K562 (cell line): ENCODE measurements at regions not wholly inside any gene's neighbourhood (a gene's known extent, or its start where the extent isn't known, plus 50 kb on each side); places are given as distances from the start of the nearest gene placed in this dataset.

Experiments
- ATAC-seq: fragments of 200-7000 bp; cut with Tn5 transposase; 3 replicates; pipeline ENCODE4 v1.9.1; 2020; ENCODE audit warnings: moderate library complexity
- BruUV-seq: library from RNA; stranded (reverse); fragments of 400-500 nt; replicated peaks from 2 replicates; lab custom pipeline; 2021; lab: Mats Ljungman, UMichigan
- CTCF ChIA-PET: fragments of 300-600 bp; formaldehyde crosslinking; extraction: SDS; loops from one replicate; lab custom pipeline; 2021; ENCODE audit warnings: low intra/inter-chr PET ratio; lab: Yijun Ruan, JAX
- POLR2A ChIA-PET: fragments of 300-600, 350-650 bp; sonication (Branson Sonifier 250); formaldehyde crosslinking; extraction: SDS; loops from one replicate; lab custom pipeline; 2021; ENCODE audit warnings: antibody characterized with exemption, inconsistent platforms; lab: Yijun Ruan, JAX
- DNase-seq, 4 experiments: peaks; one replicate each; pipeline versions ENCODE4 v3.0.0 to v3.0.0-alpha.2; 2011 to 2018; ENCODE audit warnings: low spot score in 3 of 4, mixed read lengths in 3 of 4; ENCODE audit errors: extremely low read depth in 1 of 4
- FAIRE-seq: peaks from 2 replicates; lab custom pipeline; 2011; peaks lifted over from hg19 to GRCh38; lab: Jason Lieb, UNC
- H2AFZ ChIP-seq: 2 replicates; pipeline ENCODE4 v1.6.0; 2011; ENCODE audit warnings: low read depth, low read length, control low read depth, inconsistent platforms
- H3K27ac ChIP-seq: fragments of 200-600 bp; 3 replicates; pipeline ENCODE4 v1.8.0; 2011; ENCODE audit warnings: low read depth, mild to moderate bottlenecking, control low read depth, inconsistent platforms, low read length, moderate library complexity, mixed read lengths; ENCODE audit errors: extremely low read depth
- H3K27me3 ChIP-seq, 2 experiments: fragments of 300-600 bp in 1 of 2; 2 replicates in 1 of 2; 3 replicates in 1 of 2; pipeline versions ENCODE4 v1.6.0 to v1.8.0; 2011; ENCODE audit warnings: inconsistent platforms in 2 of 2, low read length in 2 of 2, mild to moderate bottlenecking in 1 of 2, mixed read lengths in 1 of 2, moderate library complexity in 1 of 2; ENCODE audit not compliant: control insufficient read depth in 2 of 2, insufficient read depth in 2 of 2
- H3K36me3 ChIP-seq: fragments of 300-600 bp; 3 replicates; pipeline ENCODE4 v1.8.0; 2011; ENCODE audit warnings: mild to moderate bottlenecking, low read length, inconsistent platforms; ENCODE audit not compliant: control insufficient read depth, insufficient read depth
- H3K4me1 ChIP-seq, 2 experiments: fragments of 200-600 bp in 1 of 2; replicated peaks in 1 of 2; 2 replicates in 1 of 2; 3 replicates in 1 of 2; pipeline versions ENCODE4 v1.5.1 to v1.8.0; 2011; ENCODE audit warnings: inconsistent platforms in 2 of 2, low read length in 2 of 2, mild to moderate bottlenecking in 1 of 2, mixed read lengths in 1 of 2, moderate library complexity in 1 of 2; ENCODE audit not compliant: control insufficient read depth in 2 of 2, insufficient read depth in 2 of 2
- H3K4me2 ChIP-seq: 2 replicates; pipeline ENCODE4 v1.6.1; 2011; ENCODE audit warnings: low read length, control low read depth, inconsistent platforms, mixed read lengths; ENCODE audit not compliant: insufficient read depth
- H3K4me3 ChIP-seq: fragments of 200-600 bp; sonication (generic), shearing (Covaris generic); 2 replicates; pipeline ENCODE4 v1.5.1; 2016; ENCODE audit warnings: control low read depth, inconsistent platforms
- H3K79me2 ChIP-seq: fragments of 200-600 bp; 3 replicates; pipeline ENCODE4 v1.8.0; 2011; ENCODE audit warnings: low read length, inconsistent platforms; ENCODE audit not compliant: control insufficient read depth, insufficient read depth
- H3K9ac ChIP-seq, 2 experiments: 2 replicates each; pipeline versions ENCODE4 v1.6.0 to v1.6.1; 2011; ENCODE audit warnings: low read depth in 2 of 2, low read length in 2 of 2, control low read depth in 1 of 2, inconsistent platforms in 1 of 2, mild to moderate bottlenecking in 1 of 2, mixed read lengths in 1 of 2; ENCODE audit not compliant: insufficient read depth in 1 of 2
- H3K9me1 ChIP-seq: one replicate; pipeline ENCODE4 v1.6.0; 2011; ENCODE audit warnings: inconsistent platforms, mild to moderate bottlenecking, low read length, moderate library complexity; ENCODE audit not compliant: control insufficient read depth, insufficient read depth
- H3K9me3 ChIP-seq: replicated peaks from 2 replicates; pipeline ENCODE4 v1.5.1; 2011; ENCODE audit warnings: low read depth, low read length, inconsistent platforms; ENCODE audit not compliant: control insufficient read depth, insufficient read depth
- H4K20me1 ChIP-seq: replicated peaks from 2 replicates; pipeline ENCODE4 v1.6.1; 2011; ENCODE audit warnings: low read length, inconsistent platforms, mixed read lengths; ENCODE audit not compliant: control insufficient read depth, insufficient read depth
- BCOR ChIP-seq: fragments of 450-650 bp; IDR thresholded peaks from 2 replicates; pipeline ENCODE4 v1.6.1; 2016
- MITF ChIP-seq: IDR thresholded peaks from 2 replicates; pipeline ENCODE4 v1.6.1; 2014; ENCODE audit warnings: antibody characterized with exemption
- POLR2A ChIP-seq: fragments of 450-650 bp; conservative IDR thresholded peaks from 2 replicates; pipeline ENCODE4 v1.6.1; 2016
- ZKSCAN8 ChIP-seq: fragments of 200-800 bp; sonication (Bioruptor generic); IDR thresholded peaks from 2 replicates; pipeline ENCODE4 v1.6.1; 2016; ENCODE audit warnings: missing genetic modification characterization, missing compliant biosample characterization
- ZNF146 ChIP-seq: IDR thresholded peaks from one replicate; pipeline ENCODE4 v1.6.1; 2018; ENCODE audit warnings: missing compliant biosample characterization; ENCODE audit not compliant: unreplicated experiment
- ZNF512 ChIP-seq: IDR thresholded peaks from 2 replicates; pipeline ENCODE4 v1.6.1; 2016; ENCODE audit warnings: missing genetic modification characterization, missing compliant biosample characterization
- in situ Hi-C: fragments of 300-500 bp; cut with MboI; formaldehyde crosslinking; loops from 4 replicates; pipeline ENCODE4 v1.15.0; 2018; ENCODE audit warnings: inconsistent platforms, mixed read lengths
- intact Hi-C: fragments of 100-400 bp; cut with micrococcal nuclease; formaldehyde crosslinking; loops from 2 replicates; pipeline ENCODE4 v1.14.2; 2022

GRCh38 chrX:531611-531936, 99.0 kb upstream of the SHOX start (continued):
- TF ChIP-seq ZNF146 (CRISPR knock-in tag) (no peak), ZKSCAN8 (CRISPR knock-in tag) (no peak), POLR2A (no peak), MITF (no peak)

GRCh38 chrX:534804-535203, 95.8 kb upstream of the SHOX start:
- H3K4me2 ChIP-seq = no peak overlapping the region
- BruUV-seq = no TSS peak
- ChIA-PET CTCF (no interaction called here), POLR2A (no interaction called here)
- TF ChIP-seq ZNF512 (tag) (peak; percentile 91), BCOR (no peak)
- H3K9ac ChIP-seq = no peak overlapping the region
- H3K27ac ChIP-seq = no peak overlapping the region
- intact Hi-C loops = no loop called here
- no peaks in the 10 kb centered on the region for H3K36me3 ChIP-seq
- no peaks in the 10 kb centered on the region for H4K20me1 ChIP-seq
- H3K4me1 ChIP-seq = no peaks in the 10 kb centered on the region
- no peaks in the 10 kb centered on the region for H3K9me1 ChIP-seq
- no peak for FAIRE-seq
- no peak for DNase-seq
- peaks cover 10% of the 10 kb centered on the region; the same call in 1 of the 2 replicates for H3K9me3 ChIP-seq
- no peak overlapping the region for H3K4me3 ChIP-seq
- H2AFZ ChIP-seq = no peak overlapping the region
- in situ Hi-C loops = no loop called here
- ATAC-seq = no peak
- H3K79me2 ChIP-seq = no peaks in the 10 kb centered on the region
- peaks cover 0 to 14% of the 10 kb centered on the region in 2 experiments; a peak in 1 of 5 replicates for H3K27me3 ChIP-seq
